DOHH2 (cell line): ENCODE measurements at regions not wholly inside any gene's neighbourhood (a gene's known extent, or its start where the extent isn't known, plus 50 kb on each side); places are given as distances from the start of the nearest gene placed in this dataset.

Experiments
- CTCF ChIP-seq: fragments of 200-600 bp; sonication (generic); IDR thresholded peaks from one replicate; pipeline ENCODE4 v1.5.1; 2014; ENCODE audit warnings: antibody characterized with exemption, mild to moderate bottlenecking, low read depth, low read length; ENCODE audit not compliant: poor library complexity, severe bottlenecking
- EZH2phosphoT487 ChIP-seq: fragments of 200-600 bp; sonication (generic); IDR thresholded peaks from 2 replicates; pipeline ENCODE4 v1.6.1; 2017; ENCODE audit warnings: borderline replicate concordance, mild to moderate bottlenecking, antibody characterized with exemption, low read length, moderate library complexity, mixed read lengths

GRCh38 chr17:71168053-71168741 lies 952.6 kb upstream of the SOX9 start:
- TF ChIP-seq CTCF = no peak
- TF ChIP-seq EZH2phosphoT487 = no peak
